WTC11 (cell line): ENCODE measurements at regions not wholly inside any gene's neighbourhood (a gene's known extent, or its start where the extent isn't known, plus 50 kb on each side); places are given as distances from the start of the nearest gene placed in this dataset.

Source experiments
- ARID4B ChIP-seq: sonication (generic); formaldehyde crosslinking; IDR thresholded peaks from 2 replicates; pipeline ENCODE4 v1.8.0; 2023; ENCODE audit warnings: missing genetic modification reagents, mild to moderate bottlenecking, borderline replicate concordance
- ATF1 ChIP-seq: sonication (generic); formaldehyde crosslinking; IDR thresholded peaks from 2 replicates; pipeline ENCODE4 v1.8.1; 2023; ENCODE audit warnings: mild to moderate bottlenecking, moderate library complexity, missing genetic modification reagents
- ATF2 ChIP-seq: sonication (generic); formaldehyde crosslinking; IDR thresholded peaks from 2 replicates; pipeline ENCODE4 v1.8.1; 2022; ENCODE audit warnings: low read depth, missing genetic modification reagents, borderline replicate concordance
- CREB1 ChIP-seq: sonication (generic); formaldehyde crosslinking; IDR thresholded peaks from 2 replicates; pipeline ENCODE4 v1.8.0; 2023; ENCODE audit warnings: mild to moderate bottlenecking, missing genetic modification reagents
- CTCF ChIP-seq: fragments of 200-600 bp; IDR thresholded peaks from 2 replicates; pipeline ENCODE4 v1.8.0; 2022; ENCODE audit warnings: antibody characterized with exemption
- E2F5 ChIP-seq: sonication (generic); formaldehyde crosslinking; IDR thresholded peaks from 2 replicates; pipeline ENCODE4 v1.8.1; 2022; ENCODE audit warnings: mild to moderate bottlenecking, moderate library complexity, missing genetic modification reagents
- HMGXB4 ChIP-seq: sonication (generic); formaldehyde crosslinking; IDR thresholded peaks from 2 replicates; pipeline ENCODE4 v1.8.1; 2023; ENCODE audit warnings: mild to moderate bottlenecking, moderate library complexity, missing genetic modification reagents
- IRF1 ChIP-seq: sonication (generic); formaldehyde crosslinking; IDR thresholded peaks from 2 replicates; pipeline ENCODE4 v1.8.0; 2023; ENCODE audit warnings: missing genetic modification reagents
- SMAD3 ChIP-seq: sonication (generic); formaldehyde crosslinking; IDR thresholded peaks from 2 replicates; pipeline ENCODE4 v1.8.0; 2022; ENCODE audit warnings: missing genetic modification reagents, mild to moderate bottlenecking, borderline replicate concordance
- TCF7 ChIP-seq: sonication (generic); formaldehyde crosslinking; IDR thresholded peaks from 2 replicates; pipeline ENCODE4 v1.8.0; 2022; ENCODE audit warnings: mild to moderate bottlenecking, low read depth, missing genetic modification reagents, moderate library complexity
- USF2 ChIP-seq: sonication (generic); formaldehyde crosslinking; IDR thresholded peaks from 2 replicates; pipeline ENCODE4 v1.8.1; 2023; ENCODE audit warnings: mild to moderate bottlenecking, missing genetic modification reagents, moderate library complexity
- ZNF121 ChIP-seq: sonication (generic); formaldehyde crosslinking; IDR thresholded peaks from 2 replicates; pipeline ENCODE4 v1.8.0; 2023; ENCODE audit warnings: missing genetic modification reagents
- ZNF138 ChIP-seq: sonication (generic); formaldehyde crosslinking; conservative IDR thresholded peaks from 2 replicates; pipeline ENCODE4 v1.8.1; 2022; ENCODE audit warnings: mild to moderate bottlenecking, moderate library complexity, missing genetic modification reagents

GRCh38 chr3:194801461-194802432, 116.1 kb downstream of the FAM43A start:
- TF ChIP-seq ATF1 (CRISPR knock-in tag) (no peak), CTCF (no peak), ATF2 (CRISPR knock-in tag) (no peak), ZNF121 (CRISPR knock-in tag) (no peak), E2F5 (CRISPR knock-in tag) (no peak), SMAD3 (CRISPR knock-in tag) (no peak), USF2 (CRISPR knock-in tag) (no peak), ARID4B (CRISPR knock-in tag) (no peak), CREB1 (CRISPR knock-in tag) (no peak), IRF1 (CRISPR knock-in tag) (no peak), TCF7 (no peak), HMGXB4 (CRISPR knock-in tag) (no peak), ZNF138 (CRISPR knock-in tag) (no peak)
